ENCODE measurements at regions not wholly inside any gene's neighbourhood (a gene's known extent, or its start where the extent isn't known, plus 50 kb on each side); places are given as distances from the start of the nearest gene placed in this dataset.

DNA sequence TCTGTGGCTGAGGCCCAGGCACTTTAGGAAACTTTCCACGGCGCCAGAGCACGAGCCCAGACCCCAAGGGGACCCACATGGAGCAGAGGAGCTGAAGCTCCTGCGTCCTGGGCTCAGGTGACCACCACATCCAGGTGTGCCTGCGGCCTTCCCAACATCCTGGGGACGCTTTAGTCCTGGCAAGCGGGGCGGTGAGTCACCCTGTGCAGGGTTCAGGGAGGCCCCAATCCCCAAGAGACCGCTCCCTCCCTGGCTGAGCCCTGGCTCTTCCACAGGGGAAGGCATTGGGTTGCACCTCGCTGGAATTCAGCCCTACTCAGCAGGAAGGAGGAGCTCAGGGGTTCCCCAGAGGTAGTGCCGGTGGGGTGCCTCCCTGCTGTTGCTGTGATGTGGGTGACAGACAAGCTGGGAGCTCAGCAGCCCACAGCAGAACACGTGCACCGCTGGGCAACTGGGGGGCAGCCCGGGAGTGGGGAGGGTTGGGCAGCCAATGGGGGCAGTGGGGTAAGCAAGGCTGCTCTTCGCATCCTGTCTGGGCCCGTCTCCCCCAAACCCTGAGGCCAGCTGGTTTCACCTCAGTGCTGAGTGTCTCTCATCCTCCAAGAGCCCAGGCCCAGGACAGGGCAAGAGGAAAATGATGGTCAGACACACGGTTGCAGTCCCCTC is 802.8 kb downstream of the BRD1 start:
- DNase-seq, result no peak

DNA sequence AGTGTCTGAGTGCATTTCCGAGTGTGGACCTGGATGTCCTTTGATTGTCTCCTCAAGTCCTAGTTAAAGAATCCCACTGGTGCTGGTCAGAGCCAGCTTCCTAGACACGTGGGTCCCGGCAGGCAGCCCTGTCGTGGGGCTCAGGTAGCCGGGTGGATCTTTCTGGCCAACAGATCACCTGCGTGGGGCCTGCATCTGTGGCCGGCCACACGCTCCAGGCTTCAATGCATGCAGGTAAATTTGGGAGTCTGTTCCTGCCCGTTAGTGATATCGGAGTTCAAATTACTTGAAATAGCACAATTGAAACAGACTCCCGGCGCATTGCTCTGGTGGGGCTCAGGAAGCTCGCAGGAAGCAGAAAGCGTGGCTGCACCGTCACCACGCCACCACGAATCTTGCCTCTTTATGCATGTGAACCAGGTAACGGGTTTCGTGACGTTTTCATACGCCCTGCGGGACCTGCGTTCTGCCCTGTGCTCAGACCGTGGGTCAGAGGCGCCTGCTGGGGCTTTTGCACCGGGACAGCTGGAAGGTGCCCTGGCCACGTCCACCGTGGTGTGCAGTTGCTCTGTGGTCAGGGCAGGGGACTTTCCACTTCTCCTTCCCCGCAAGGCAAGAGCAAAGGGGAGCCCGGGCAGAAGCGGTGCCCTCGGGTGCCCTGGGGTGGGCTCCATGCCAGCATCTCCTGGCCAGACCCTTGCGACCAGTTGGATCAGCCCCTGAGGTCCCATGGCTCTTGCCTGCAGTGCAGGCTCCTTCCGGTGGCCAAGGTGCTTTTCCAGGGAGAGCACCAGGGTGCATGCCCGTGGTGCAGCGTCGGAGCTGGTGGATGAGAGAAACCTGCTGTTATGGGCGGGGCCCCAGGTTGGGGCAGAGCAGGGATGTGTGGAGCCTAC is 803.5 kb downstream of the BRD1 start:
- DNase-seq, result no peak

DNA sequence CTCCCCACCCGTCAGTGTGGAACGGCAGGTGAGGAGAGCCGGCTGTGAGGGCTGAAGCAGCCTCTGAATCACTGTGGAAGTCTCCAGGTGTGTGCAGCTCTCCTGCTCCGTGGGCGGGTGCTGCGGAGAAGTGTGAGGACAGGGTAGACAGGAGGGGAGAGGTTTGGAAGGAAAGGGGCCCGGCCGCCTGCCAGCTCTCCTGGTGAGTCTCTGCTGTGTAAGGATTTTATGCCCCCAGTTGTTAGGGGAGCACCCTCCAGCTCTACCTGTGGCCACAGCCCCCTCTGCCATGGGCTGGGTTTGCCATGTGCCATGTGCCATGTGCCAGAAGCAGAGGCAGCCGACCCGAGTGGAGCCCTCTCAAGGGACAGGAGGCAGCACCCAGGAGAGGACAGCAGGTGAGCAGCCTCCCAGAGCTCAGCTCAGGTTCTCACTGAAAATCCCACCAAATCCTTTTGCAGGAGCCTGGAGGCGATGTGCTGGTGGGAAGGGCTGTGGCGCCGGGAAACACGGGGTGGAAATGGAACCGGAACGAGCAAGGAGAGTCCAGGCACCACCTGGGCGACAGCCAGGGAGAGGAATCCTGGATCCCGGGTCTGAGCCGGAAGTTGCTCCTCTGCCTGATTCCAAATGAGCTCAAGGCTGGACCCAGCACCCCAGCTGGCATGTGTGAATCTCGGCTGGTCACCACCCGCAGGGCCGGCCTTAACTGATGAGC is 804.4 kb downstream of the BRD1 start:
- DNase-seq, result no peak

DNA sequence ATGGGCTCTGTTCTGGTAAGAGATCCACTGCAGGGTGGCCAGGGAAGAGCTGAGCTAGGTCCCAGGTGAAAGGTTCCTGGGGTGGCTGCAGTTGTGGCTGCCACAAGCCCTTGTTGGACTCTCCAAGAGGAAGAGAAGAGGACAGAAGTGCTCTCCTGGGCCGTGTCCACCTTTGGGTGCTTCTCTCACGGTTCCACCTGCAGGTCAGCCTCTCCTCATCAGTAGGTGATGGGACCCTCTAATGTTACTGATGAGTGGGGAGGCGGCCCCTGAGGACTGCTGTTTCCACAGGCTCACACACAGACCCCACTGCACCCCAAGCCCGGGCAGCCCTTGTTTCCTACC is 804.9 kb downstream of the BRD1 start:
- DNase-seq, result no peak

DNA sequence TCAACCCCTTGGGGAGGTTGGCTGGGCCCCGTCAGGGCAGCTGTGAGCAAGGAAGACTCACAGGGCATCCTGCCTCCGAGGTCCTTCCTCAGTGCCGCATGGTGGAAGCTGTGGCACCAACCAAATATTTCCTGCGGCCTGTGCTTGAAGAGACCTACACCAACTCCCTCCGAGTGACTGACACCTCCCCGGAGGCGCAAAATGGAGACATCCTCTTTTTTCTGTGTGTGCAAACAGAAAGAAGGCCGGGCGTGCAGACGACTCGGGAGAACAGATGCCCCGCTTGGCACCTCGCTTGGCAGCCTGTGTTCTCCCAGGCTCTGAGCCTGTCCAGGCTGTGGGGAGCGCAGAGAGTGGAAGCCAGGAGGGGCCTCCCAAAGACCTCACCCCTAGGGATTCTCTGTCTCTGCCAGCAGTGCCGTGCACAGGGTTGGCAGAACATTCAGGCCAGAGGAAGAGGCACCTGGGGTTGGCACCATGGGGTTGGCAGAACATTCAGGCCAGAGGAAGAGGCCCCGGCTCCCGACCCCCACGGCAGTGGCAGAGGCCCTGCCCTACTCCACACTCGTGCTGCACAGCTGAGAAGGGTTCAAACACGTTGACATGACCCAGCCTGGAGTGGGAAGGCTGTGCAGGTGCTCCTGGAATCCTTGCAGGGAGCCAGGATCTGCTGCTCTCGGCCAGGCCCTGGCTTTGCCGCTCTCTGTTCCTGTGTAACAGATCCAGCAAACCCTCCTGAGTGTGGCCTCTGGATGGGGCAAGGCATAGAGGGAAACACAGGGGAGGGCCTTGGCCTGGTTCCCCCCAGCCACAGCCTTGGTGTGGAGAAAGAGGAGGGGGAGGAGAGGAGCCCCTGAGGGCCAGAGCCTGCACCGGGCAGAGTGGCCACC is 805.5 kb downstream of the BRD1 start:
- DNase-seq, result no peak

DNA sequence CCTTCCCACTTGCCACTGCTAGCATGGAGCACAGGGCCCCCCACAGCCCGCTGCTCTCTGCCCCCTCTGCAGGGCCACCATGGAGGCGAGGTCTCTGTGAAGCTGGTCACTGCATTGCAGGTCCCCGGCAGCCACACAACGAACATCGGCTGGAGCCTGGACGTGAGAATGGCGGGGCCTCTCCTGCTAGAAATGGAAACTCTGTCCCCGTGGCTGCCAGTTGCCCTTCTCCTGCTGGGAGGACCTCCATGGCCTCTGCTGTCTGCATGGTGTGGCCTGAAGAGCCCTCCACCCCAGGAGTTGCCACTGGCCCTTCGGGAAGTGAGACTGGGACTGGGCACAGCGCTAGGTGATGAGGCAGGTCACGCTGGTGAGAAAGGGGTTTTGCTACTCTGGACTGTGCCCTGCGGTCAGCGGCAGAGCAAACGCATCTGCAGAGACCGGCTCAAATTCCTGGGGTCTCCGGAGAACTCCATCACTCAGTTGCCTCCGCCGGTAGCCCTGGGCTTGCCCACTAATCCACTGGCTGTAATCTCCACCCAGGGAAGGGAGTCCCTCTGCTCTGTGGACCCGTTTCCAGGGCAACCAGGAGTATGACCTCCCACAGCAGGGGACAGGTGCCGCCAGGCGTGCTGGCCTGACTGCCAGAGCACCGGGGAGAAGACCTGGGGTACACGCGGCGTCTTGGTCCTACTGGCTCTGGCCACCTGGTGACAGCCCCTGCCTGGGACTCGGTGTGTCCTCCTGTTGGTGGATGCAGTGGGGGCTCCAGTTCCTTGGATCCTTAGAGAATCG is 806.3 kb downstream of the BRD1 start:
- no peak for DNase-seq

DNA sequence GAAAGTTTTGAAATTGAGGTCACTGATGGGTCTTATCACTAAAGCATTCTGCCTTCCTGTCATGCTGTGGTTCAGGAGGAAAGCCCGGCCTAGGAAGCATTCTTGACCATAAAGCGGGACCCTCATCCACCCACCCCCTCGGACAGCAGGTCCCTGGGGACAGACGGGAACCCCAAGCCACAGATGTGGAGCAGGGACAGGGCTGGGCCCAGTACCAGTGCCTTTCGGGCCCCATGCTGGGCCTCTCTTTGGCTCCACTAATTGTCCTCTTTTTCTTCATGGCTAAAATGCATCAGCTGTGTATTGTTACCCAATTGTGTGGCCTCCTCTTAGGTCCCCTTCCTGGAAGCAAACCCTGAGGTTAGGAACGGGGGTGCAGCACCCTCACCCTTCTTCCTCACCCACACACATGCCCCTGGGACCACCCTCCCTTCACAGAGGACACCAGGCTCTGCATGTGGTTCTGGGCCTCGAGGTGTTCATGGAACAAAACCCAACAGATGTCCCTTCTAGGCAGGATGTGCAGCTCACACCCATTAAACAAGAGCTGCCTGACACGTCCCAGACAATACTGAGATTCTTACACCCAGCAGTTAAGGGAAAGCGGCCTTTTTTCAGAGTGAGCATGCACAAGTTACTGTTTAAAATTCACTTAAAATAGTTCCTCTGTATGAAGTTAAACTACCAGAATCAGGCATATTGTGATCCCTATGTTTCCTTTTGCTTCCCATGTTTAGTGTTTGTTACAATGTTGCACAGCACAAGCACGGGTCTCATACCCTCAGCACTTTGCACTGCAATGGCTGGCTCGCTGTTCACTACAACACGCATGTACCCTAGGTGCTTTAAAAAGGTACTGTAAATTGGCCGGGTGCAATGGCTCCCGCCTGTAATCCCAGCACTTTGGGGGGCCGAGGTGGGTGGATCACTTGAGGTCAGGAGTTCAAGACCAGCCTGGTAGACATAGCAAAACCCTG is 807.6 kb downstream of the BRD1 start:
- DNase-seq, result no peak

DNA sequence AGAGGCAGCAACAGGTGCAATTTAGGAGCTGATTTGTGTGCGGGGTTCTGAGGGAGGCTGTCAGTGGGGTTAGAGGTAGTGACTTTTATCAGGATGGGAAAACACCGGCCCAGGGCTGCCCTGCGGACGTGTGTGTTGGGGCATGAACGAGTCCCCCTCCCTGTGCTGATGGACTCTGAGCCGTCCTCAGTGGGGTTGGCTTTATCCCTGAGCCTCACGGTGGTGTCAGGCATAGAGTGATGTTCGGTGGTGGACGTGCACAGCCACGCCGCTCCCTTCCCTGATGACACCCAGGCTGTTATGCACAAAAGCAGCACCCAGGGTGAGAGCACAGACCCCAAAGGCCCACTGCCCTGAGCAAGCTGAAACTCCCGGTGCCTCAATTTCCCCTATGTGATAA is 809.1 kb downstream of the BRD1 start:
- no peak for DNase-seq

DNA sequence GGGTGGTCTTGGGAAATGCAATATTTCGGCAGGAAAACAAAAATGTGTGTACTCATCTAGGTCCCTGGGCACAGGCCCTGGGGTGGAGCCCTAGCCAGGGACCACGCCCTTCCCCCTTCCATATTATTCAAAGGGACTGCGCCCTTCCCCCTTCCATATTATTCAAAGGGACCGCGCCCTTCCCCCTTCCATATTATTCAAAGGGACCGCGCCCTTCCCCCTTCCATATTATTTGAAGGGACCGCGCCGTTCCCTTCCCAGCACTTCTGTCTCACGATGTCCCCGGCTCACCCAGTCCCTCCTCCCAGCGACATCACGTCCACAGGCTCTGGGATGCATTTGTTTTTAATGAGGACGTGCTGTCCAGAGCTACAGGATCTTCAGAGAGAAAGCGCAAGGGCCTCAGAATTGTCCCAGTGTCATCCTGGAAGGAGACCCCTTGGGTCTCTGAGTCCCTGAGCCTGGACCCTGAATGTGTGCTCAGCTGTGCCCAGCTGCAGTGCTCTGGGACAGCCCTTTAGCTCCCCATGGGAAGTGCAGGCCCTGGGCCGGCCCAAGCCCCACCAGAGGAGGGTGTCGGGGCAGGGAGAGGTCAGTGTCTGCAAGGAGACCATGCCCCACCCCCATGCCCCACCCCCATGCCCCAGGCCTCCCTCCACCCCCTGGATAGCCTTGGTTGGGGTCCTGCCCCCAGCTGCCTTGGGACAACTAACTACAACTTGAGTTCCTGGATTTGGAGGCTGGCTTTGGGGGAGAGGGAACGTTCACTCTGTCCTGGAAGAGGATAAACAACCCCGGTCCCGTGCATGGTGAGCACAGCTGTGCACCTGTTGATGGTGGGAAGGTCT is 810.0 kb downstream of the BRD1 start:
- DNase-seq, result no peak

DNA sequence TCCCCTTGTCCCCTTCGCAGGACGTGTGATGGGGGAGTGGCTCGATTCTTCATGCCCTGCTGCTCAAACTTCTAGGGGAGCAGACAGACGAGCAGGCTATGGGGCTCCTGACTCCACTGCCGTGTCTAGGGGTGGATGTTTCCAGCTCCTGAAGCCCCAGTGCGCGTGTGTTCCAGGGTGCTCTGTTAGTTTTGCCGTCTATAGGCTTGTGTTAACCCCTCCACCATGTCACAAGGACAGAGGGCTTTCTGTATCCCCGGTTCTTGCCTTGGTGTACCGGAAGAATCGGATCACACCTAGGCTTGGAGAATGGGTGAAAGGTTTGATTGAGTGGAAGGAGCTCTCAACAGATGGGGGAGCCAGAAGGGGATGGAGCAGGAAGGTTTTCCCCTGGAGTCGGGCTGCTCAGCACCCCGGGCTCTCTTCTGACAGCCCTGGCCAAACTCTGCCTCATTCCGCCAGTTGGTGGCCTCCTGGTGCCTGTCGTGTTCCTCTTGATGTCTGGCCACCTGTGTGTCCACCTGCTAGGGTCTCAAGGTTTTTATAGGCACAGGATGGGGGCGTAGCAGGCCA is 810.7 kb downstream of the BRD1 start:
- no peak for DNase-seq

DNA sequence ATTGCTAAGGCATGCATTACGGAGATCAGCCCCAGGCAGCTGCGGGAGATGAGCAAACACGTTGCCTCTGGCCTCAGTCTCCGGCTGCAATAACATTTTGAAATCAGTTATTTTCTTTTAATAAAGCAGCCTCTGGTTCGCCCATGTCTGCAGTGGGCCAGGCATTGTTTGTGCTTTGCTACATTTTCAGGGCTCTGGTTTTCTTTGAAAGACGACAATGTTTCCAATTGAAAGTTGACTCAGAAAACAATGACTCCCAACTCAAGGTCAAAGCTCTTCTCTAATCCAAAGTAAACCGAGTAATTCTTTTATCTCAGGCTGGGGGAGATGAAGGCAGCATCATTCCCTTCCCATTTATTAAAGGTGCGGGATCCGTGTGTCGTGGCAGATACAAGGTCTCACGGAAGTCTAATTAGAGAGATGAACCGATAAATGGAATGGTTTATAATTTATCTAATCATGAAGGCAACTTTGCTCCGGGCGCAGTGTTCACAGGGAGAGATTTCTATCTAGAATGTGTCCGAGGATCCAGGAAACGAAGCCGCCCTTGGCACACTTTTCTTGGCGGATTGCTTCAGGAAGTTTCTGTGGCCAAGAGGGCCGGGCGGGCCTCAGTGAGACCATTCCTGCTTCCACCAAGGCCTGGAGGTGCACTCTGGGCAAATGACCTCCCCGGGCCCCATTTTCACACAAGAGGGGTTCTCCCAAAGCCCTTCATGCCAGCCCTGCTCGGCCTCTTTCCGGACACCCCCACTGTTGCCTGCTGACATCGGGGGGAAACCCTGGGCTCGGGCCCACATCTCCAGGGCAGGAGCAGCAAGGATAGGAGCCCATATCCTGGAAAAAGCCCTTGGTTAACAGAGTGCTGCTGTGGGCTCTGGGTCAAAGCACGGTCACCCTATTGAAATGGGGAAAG is 811.4 kb downstream of the BRD1 start:
- no peak for DNase-seq

DNA sequence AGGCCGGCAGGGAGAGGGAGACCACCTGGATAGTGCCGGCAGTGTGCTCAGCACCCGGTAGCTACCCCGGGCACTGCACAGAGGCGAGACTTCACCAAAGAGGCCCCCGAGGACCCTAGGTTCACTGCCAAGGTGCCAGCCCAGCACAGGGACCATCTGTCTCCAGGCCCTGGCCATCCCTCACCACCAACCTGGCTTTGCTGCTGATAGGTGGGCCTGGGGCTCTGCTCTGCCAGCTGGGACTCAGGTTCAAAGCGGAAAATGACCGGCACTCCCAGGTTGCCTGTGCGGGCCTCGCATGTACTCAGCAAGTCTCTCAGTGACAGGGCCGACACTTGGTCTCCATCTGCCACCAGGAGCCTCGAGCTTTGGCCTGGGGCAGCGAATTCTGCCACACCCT is 812.2 kb downstream of the BRD1 start:
- DNase-seq, result no peak

DNA sequence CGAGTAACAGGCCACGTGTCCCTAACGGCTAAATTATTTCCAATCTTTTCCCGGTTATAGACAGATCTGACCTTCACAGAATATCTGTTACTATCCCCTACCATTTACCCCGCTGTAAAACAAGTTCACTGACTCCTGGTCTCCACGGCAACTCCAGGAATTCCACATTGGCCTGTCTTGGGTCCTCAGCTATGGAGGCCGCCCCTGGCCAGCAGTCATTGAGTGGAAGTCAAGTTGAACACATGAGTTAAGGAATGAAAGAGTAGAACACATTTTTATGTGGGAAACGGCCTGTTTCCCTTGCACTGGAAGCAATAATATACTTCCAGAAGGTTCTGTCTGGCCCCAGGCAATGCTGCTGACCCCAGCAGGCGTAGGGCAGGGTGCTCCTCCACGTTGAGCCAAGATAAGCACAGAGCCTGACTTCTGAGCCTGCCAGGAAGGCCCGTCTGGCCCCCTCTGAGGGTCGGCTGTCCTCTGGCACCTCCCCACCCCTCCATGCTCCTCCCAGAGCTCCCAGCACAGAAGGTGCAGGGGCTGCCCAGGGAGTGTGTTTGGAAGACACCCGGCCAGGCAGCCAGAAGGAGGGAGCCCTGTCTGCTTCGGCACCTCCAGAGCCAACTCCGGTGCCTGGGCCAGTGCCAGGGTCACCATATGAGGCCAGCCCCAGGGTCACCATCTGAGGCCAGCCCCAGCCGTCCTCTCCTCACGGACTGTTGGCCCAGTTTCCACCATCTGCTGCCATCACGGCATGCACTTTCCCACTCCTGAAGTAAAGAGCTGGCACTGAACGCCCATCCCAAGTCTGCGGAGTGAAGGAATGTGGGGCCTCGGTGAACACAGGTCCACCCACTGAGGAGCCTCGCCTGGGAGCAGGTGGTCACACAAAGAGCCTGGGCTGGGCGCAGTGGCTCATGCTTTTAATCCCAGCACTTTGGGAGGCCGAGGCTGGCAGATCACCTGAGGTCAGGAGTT is 813.2 kb downstream of the BRD1 start:
- no peak for DNase-seq

DNA sequence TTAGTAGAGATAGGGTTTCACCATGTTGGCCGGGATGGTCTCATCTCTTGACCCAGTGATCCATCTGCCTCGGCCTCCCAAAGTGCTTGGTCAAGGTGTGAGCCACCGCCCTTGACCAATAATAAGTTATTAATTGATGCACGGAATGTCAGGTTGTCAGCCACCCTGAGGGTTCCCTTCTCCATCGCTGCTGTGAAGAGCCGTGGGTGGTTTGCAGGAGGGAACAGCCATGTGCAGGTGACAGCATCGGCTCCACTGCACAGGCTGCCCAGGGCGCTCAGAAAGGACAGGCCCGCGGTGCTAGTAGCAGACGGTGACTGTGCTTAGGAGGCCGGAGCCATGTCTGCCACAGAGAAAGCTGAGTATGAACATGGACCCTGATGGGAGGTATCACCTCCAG is 814.0 kb downstream of the BRD1 start:
- no peak for DNase-seq

DNA sequence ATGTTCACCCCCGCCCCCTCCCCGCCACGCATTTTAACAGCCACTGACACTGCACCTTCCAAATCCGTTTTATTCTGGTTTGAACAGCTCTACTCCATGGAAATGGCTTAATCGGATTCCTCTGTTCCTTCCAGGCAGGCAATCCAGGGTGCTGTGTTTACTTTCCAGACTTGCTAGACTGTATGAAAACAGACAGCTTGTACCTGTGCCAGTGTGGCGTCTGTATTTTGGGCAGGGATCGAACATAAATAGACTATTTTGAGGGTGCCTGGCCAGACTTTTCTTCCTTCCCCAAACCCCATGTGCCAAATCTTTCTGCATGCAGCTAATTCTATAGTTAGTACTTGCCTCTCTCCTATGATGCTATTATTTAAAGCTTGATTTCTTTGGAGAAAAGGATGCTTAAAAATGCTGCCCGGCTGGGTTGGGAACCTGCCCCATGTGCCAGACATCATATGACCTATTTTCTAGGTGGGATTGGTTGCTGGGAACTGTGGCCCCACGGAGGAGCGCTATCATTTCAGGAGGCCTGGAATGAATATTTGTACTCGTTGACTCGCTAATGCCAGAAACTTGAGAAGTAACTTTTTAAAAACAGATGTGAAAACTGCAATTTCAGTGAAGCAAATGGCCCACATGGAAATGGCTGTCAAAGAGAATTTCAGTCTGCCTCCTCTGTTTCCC is 814.8 kb downstream of the BRD1 start:
- no peak for DNase-seq

Data from NCI-H1105 (cell line).